HepG2 (cell line): ENCODE measurements at regions not wholly inside any gene's neighbourhood (a gene's known extent, or its start where the extent isn't known, plus 50 kb on each side); places are given as distances from the start of the nearest gene placed in this dataset.

Experiments
- MTERF4 ChIP-seq: sonication (generic); formaldehyde crosslinking; IDR thresholded peaks from 2 replicates; pipeline ENCODE4 v1.8.0; 2023; ENCODE audit warnings: mild to moderate bottlenecking, missing genetic modification reagents
- PLRG1 ChIP-seq: fragments of 450-650 bp; conservative IDR thresholded peaks from 2 replicates; pipeline ENCODE4 v1.6.1; 2016
- ZBTB10 ChIP-seq: sonication (generic); formaldehyde crosslinking; IDR thresholded peaks from 2 replicates; pipeline ENCODE4 v1.4.0; 2020; ENCODE audit warnings: missing genetic modification reagents, borderline replicate concordance
- ZBTB26 ChIP-seq: IDR thresholded peaks from 2 replicates; pipeline ENCODE4 v1.6.1; 2016; ENCODE audit warnings: missing compliant biosample characterization, missing genetic modification reagents, borderline replicate concordance
- ZNF281 ChIP-seq: sonication (generic); formaldehyde crosslinking; IDR thresholded peaks from 2 replicates; pipeline ENCODE4 v1.4.0; 2020; ENCODE audit warnings: missing genetic modification reagents, borderline replicate concordance

GRCh38 chr3:34856081-34856947, 783.0 kb upstream of the ARPP21 start (continued):
- TF ChIP-seq ZBTB10 (CRISPR knock-in tag) = no peak
- no peak for TF ChIP-seq MTERF4
- TF ChIP-seq ZNF281 = no peak
- TF ChIP-seq ZBTB26 (CRISPR knock-in tag) = no peak
- no peak for TF ChIP-seq PLRG1
- TF ChIP-seq, all 625 proteins: peak for 0
